ENCODE measurements at regions not wholly inside any gene's neighbourhood (a gene's known extent, or its start where the extent isn't known, plus 50 kb on each side); places are given as distances from the start of the nearest gene placed in this dataset.

DNA sequence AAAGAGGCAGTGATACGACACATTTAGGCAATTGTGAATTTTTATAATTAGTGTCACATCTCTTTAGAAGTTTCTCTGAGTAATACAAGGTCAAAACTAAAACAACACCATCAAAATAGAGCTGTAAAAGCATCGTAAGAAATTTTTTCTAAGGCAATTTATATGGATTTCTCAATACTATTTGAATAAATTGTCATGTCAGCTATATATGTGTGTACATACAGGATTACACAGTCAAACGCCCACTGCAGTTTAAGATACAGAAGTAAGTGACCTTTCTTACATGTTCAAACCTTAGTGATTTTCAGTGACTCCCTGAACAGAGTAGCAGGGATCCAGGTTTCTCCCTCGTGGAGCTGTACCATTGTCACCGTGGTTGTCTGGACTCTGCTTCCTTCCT, 129.1 kb upstream of the CBLN2 start:
- H3K4me1 ChIP-seq (ENCODE audit: control insufficient read depth, extremely low read depth, insufficient read depth, low read length), result no peaks in the 10 kb centered on the region
- ChIA-PET POLR2A (no interaction called here), CTCF (interaction anchor here (0.9 kb wide), 1 partner anchor 1891 kb away, joined by 3 read pairs; no protein-coding TSS in a partner anchor)
- no peaks in the 10 kb centered on the region for H3K36me3 ChIP-seq (ENCODE audit: control insufficient read depth in 2 of 2, extremely low read depth in 1 of 2, insufficient read depth in 2 of 2, low read length in 2 of 2)
- H3K27me3 ChIP-seq (ENCODE audit: control insufficient read depth in 2 of 2, insufficient read depth in 2 of 2, low read length in 2 of 2), result no peaks in the 10 kb centered on the region
- H3K9me3 ChIP-seq (replicated peaks; ENCODE audit: control insufficient read depth, insufficient read depth, low read length), result no peaks in the 10 kb centered on the region
- dilution Hi-C loops (cut with MboI; ENCODE audit: extremely low pct_ligation_motif_present, low sequenced_read_pairs), result no loop called here
- no peak for DNase-seq (ENCODE audit: low read depth, low spot score)
- no peak overlapping the region for H3K4me3 ChIP-seq (replicated peaks in 1 of 3; ENCODE audit: insufficient read depth in 1 of 3, low read depth in 1 of 3, low read length in 3 of 3)
- H2AFZ ChIP-seq (ENCODE audit: low read depth, low read length), result no peak overlapping the region
- BruUV-seq (replicated peaks), result no TSS peak
- no peak for FAIRE-seq
- H3K27ac ChIP-seq (ENCODE audit: insufficient read depth, low read depth, low read length), result no peak overlapping the region
- no peak overlapping the region for H3K4me2 ChIP-seq (ENCODE audit: insufficient read depth, low read length)
- H3K9me1 ChIP-seq (replicated peaks; ENCODE audit: control insufficient read depth, extremely low read depth, insufficient read depth, low read length), result no peaks in the 10 kb centered on the region
- TF ChIP-seq MYC (IDR thresholded peaks at IDR 0.05; ENCODE audit: low read depth, low read length) (no peak), EZH2 (IDR thresholded peaks at IDR 0.05; ENCODE audit: borderline replicate concordance, low read depth, low read length, severe bottlenecking) (no peak), POLR2A (IDR thresholded peaks at IDR 0.05; ENCODE audit: low read depth, low read length) (no peak), GATA2 (IDR thresholded peaks at IDR 0.05; ENCODE audit: insufficient read depth, insufficient read length, low read depth, low read length) (no peak)
- TF ChIP-seq, protein P1, sequence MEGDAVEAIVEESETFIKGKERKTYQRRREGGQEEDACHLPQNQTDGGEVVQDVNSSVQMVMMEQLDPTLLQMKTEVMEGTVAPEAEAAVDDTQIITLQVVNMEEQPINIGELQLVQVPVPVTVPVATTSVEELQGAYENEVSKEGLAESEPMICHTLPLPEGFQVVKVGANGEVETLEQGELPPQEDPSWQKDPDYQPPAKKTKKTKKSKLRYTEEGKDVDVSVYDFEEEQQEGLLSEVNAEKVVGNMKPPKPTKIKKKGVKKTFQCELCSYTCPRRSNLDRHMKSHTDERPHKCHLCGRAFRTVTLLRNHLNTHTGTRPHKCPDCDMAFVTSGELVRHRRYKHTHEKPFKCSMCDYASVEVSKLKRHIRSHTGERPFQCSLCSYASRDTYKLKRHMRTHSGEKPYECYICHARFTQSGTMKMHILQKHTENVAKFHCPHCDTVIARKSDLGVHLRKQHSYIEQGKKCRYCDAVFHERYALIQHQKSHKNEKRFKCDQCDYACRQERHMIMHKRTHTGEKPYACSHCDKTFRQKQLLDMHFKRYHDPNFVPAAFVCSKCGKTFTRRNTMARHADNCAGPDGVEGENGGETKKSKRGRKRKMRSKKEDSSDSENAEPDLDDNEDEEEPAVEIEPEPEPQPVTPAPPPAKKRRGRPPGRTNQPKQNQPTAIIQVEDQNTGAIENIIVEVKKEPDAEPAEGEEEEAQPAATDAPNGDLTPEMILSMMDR (IDR thresholded peaks at IDR 0.05; ENCODE audit: extremely low read depth in 1 of 2, insufficient read depth in 1 of 2, low read depth in 1 of 2, low read length in 2 of 2), result no peak
- H3K79me2 ChIP-seq (ENCODE audit: control insufficient read depth, insufficient read depth, low read length), result no peaks in the 10 kb centered on the region
- H3K9ac ChIP-seq (replicated peaks; ENCODE audit: extremely low read depth, insufficient read depth, low read length), result no peak overlapping the region
- no peaks in the 10 kb centered on the region for H4K20me1 ChIP-seq (replicated peaks; ENCODE audit: control insufficient read depth, extremely low read depth, insufficient read depth, low read length)
- intact Hi-C loops (cut with micrococcal nuclease), result loop anchor here (5.0 kb wide), 1 partner anchor 1891 kb away; no protein-coding TSS in a partner anchor

Measured in endothelial cell of umbilical vein (primary cell).